Lower lobe of right lung (tissue), 2 donors: ENCODE measurements at regions not wholly inside any gene's neighbourhood (a gene's known extent, or its start where the extent isn't known, plus 50 kb on each side); places are given as distances from the start of the nearest gene placed in this dataset.

ENCODE experiments used
- ATAC-seq, 2 donors: fragments of 200-7000 bp; cut with Tn5 transposase; one replicate each; pipeline ENCODE4 v1.9.1; 2020 to 2022; ENCODE audit warnings: mild to moderate bottlenecking in 2 of 2, moderate library complexity in 2 of 2
- DNase-seq: peaks from one replicate; pipeline ENCODE4 v3.0.0-alpha.2; 2020
- H3K27ac ChIP-seq: fragments of 200-600 bp; one replicate; pipeline ENCODE4 v1.8.0; 2022
- H3K27me3 ChIP-seq: fragments of 200-600 bp; one replicate; pipeline ENCODE4 v1.8.0; 2022; ENCODE audit warnings: low read depth
- H3K36me3 ChIP-seq: fragments of 200-600 bp; one replicate; pipeline ENCODE4 v1.8.0; 2022; ENCODE audit warnings: mild to moderate bottlenecking
- H3K4me1 ChIP-seq: fragments of 200-600 bp; one replicate; pipeline ENCODE4 v1.8.0; 2022
- H3K4me3 ChIP-seq: fragments of 200-600 bp; one replicate; pipeline ENCODE4 v1.8.0; 2022; ENCODE audit warnings: mild to moderate bottlenecking
- H3K9me3 ChIP-seq: fragments of 200-600 bp; one replicate; pipeline ENCODE4 v1.8.0; 2022
- intact Hi-C: fragments of 100-400 bp; cut with DNase I; formaldehyde crosslinking; loops from one replicate; pipeline ENCODE4 v1.11.0; 2022
- TF ChIP-seq, protein P1 (sequence below): fragments of 200-600 bp; IDR thresholded peaks from one replicate; pipeline ENCODE4 v1.8.0; 2022; ENCODE audit warnings: antibody characterized with exemption, mild to moderate bottlenecking
- donor health status: DM: no; HTN: yes; CAD: no; lungs with severe emphysema.

DNA sequence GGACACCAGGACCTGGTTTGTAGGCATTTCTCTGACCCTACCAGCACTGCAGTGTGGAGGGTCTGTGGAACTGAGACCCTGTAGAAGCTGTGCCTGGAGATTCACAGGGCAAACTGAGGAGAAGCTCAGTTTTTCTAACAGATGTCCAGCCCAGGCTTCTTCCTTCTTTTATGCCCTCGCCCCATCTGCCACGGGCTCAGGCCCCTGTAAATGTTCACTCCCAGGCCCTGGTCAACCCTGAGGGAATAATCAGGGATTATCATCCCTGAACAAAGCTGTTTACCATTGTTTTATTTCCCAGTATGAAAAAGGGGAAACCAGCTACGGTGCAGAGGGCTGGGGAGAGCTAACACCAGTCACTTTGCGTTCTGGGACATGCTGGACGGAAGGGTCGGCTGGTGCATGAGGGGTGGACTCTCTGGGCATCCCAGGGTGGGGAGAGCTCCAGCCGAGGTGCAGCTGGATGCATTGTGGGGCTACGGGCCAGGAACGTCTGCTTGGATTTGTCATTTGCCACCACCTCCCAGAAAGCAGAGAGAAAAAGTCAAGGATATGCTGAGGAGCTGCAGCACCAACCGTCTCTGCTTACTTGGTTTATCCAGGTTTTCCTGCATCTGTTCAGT lies 183.8 kb downstream of the TFCP2L1 start:
- Histone ChIP-seq H3K27me3 (no peaks in the 10 kb centered on the region), H3K9me3 (no peaks in the 10 kb centered on the region), H3K36me3 (no peaks in the 10 kb centered on the region), H3K4me1 (no peaks in the 10 kb centered on the region), H3K27ac (no peak overlapping the region), H3K4me3 (no peak overlapping the region)
- TF ChIP-seq, protein P1, sequence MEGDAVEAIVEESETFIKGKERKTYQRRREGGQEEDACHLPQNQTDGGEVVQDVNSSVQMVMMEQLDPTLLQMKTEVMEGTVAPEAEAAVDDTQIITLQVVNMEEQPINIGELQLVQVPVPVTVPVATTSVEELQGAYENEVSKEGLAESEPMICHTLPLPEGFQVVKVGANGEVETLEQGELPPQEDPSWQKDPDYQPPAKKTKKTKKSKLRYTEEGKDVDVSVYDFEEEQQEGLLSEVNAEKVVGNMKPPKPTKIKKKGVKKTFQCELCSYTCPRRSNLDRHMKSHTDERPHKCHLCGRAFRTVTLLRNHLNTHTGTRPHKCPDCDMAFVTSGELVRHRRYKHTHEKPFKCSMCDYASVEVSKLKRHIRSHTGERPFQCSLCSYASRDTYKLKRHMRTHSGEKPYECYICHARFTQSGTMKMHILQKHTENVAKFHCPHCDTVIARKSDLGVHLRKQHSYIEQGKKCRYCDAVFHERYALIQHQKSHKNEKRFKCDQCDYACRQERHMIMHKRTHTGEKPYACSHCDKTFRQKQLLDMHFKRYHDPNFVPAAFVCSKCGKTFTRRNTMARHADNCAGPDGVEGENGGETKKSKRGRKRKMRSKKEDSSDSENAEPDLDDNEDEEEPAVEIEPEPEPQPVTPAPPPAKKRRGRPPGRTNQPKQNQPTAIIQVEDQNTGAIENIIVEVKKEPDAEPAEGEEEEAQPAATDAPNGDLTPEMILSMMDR, result no peak
- DNase-seq (no peak), ATAC-seq (no peak)
- intact Hi-C loops, result no loop called here

DNA sequence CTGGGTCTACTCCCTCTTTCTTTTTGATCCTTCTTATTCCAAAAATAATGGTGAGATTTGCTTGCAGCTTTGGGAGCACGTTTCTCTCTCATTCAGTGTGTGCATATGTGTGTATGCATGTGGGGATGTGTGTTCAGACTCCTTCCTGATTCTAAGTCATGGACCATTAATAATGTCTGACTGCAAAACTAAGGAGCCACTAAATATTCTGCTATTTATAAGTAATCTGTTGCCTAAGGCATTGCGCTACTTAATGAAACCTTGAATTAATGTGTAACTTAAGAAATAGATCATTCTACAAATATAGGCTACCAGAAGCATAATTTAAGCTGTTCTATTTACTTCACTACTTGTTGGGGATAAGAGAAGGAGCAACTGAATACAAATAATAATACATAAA lies 182.1 kb downstream of the TFCP2L1 start:
- no peaks in the 10 kb centered on the region for H3K36me3 ChIP-seq
- no peak for DNase-seq

DNA sequence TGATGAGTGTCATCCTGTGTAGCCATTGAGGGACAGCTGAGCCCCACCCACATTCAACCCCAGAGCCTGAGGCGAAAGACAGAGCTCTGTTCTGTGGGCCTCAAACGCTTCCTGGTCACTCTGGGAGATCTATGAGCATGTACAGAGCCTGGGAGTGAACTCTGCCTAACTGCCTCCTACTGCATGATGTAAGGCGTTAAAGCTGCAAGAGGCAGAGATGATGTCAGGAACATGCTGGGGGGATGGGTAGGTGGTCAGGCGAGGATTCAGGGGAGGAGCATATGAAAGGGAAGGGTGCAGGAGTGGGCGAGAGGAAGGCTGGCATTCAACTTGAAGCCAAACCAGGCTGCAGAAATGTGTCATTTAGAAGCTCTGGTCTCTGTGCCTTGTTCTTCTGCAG lies 181.0 kb downstream of the TFCP2L1 start:
- TF ChIP-seq, protein P1, result no peak
- ATAC-seq (no peak), DNase-seq (no peak)
- intact Hi-C loops, result no loop called here
- H3K36me3 ChIP-seq, result no peaks in the 10 kb centered on the region
- no peaks in the 10 kb centered on the region for H3K4me1 ChIP-seq
- H3K9me3 ChIP-seq, result no peaks in the 10 kb centered on the region
- H3K4me3 ChIP-seq, result no peak overlapping the region
- H3K27ac ChIP-seq, result no peak overlapping the region
- H3K27me3 ChIP-seq, result no peaks in the 10 kb centered on the region

More for the DNA sequence above, 182.1 kb downstream of the TFCP2L1 start:
- Histone ChIP-seq H3K27ac (no peak overlapping the region), H3K4me1 (no peaks in the 10 kb centered on the region), H3K4me3 (no peak overlapping the region), H3K27me3 (no peaks in the 10 kb centered on the region), H3K9me3 (no peaks in the 10 kb centered on the region)
- TF ChIP-seq, protein P1, result no peak
- no peak for ATAC-seq
- intact Hi-C loops, result no loop called here

DNA sequence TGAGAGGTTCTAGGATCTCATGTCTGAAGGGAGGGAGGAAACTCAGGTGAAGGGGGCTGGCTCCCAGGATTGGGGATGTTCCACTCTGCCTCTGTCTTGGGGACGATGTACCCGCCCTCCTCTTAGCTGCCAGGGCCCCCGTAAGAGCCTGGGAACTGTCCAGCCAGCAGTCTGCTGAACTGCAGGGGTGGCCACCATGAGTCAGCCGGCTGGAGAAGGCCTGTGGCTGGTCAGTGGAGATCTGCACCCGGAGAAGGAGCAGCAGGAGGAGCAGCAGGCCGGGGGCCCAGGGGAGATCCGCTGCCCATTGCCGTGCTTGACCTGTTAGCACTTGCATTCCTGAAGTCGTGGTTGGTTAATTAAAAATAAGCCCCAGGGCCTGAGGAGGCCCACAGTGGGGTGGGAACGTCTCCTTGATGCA lies 180.3 kb downstream of the TFCP2L1 start:
- no peak overlapping the region for H3K4me3 ChIP-seq
- no peak overlapping the region for H3K27ac ChIP-seq
- H3K9me3 ChIP-seq, result no peaks in the 10 kb centered on the region
- TF ChIP-seq, protein P1, result no peak
- ATAC-seq, result no peak
- intact Hi-C loops, result no loop called here
- H3K36me3 ChIP-seq, result no peaks in the 10 kb centered on the region
- H3K27me3 ChIP-seq, result no peaks in the 10 kb centered on the region
- no peaks in the 10 kb centered on the region for H3K4me1 ChIP-seq
- no peak for DNase-seq

DNA sequence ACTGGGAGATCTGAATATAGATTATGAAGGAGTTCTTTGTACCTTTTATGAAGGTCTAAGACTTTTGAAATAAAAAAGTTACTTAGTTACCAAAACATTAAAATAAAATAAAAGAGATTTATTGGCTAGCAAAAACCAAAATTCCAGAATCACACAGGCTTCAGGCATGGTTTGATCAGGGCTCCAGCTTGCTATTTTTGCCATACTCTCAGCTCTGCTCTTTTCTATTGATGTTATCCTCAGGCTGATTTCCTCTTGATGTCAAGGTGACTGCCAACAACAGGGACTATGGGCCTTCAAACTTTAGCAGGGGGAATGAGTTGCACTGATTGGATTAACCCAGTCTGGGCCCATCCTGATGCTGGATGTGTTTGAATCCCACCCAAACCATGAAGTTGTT lies 174.1 kb downstream of the TFCP2L1 start:
- Histone ChIP-seq H3K4me3 (no peak overlapping the region), H3K9me3 (no peaks in the 10 kb centered on the region), H3K27ac (no peak overlapping the region), H3K4me1 (no peaks in the 10 kb centered on the region), H3K36me3 (no peaks in the 10 kb centered on the region), H3K27me3 (no peaks in the 10 kb centered on the region)
- DNase-seq, result no peak
- no peak for ATAC-seq
- intact Hi-C loops, result no loop called here
- TF ChIP-seq, protein P1, result no peak
